Activated T-cell treated with anti-CD3 and anti-CD28 coated beads, Interleukin-2, amount 50 U/mL, for 24 hours (primary cell): ENCODE measurements at regions not wholly inside any gene's neighbourhood (a gene's known extent, or its start where the extent isn't known, plus 50 kb on each side); places are given as distances from the start of the nearest gene placed in this dataset.

Experiments used
- DNase-seq: peaks from one replicate; pipeline ENCODE4 v3.0.0-alpha.2; 2020
- H3K27ac Mint-ChIP-seq: 2 replicates; pipeline ENCODE4 v1.8.0; 2020; ENCODE audit warnings: mild to moderate bottlenecking, mixed read lengths
- H3K27me3 Mint-ChIP-seq: 2 replicates; pipeline ENCODE4 v1.8.0; 2020; ENCODE audit warnings: mixed read lengths
- H3K36me3 Mint-ChIP-seq: 2 replicates; pipeline ENCODE4 v1.8.0; 2020; ENCODE audit warnings: low read depth, mixed read lengths
- H3K4me1 Mint-ChIP-seq: 2 replicates; pipeline ENCODE4 v1.8.0; 2020; ENCODE audit warnings: low read depth, mixed read lengths
- H3K4me3 Mint-ChIP-seq: 2 replicates; pipeline ENCODE4 v1.8.0; 2020; ENCODE audit warnings: mild to moderate bottlenecking, moderate library complexity, mixed read lengths
- H3K9me3 Mint-ChIP-seq: 2 replicates; pipeline ENCODE4 v1.8.0; 2020; ENCODE audit warnings: mixed read lengths

- H3K27me3 Mint-ChIP-seq: peaks cover 67% of the 10 kb centered on the region
- H3K27ac Mint-ChIP-seq: no peak overlapping the region
- no peaks in the 10 kb centered on the region for H3K36me3 Mint-ChIP-seq
- H3K9me3 Mint-ChIP-seq: no peaks in the 10 kb centered on the region
- peaks cover 6% of the 10 kb centered on the region for H3K4me1 Mint-ChIP-seq
- DNase-seq: no peak
- H3K4me3 Mint-ChIP-seq: no peak overlapping the region
These were observed 94.3 kb downstream of the TNFAIP2 start for GRCh38 chr14:103217538-103217937.

- Mint-ChIP-seq H3K4me1 (peaks cover 6% of the 10 kb centered on the region), H3K4me3 (no peak overlapping the region), H3K9me3 (no peaks in the 10 kb centered on the region), H3K36me3 (no peaks in the 10 kb centered on the region), H3K27me3 (peaks cover 70% of the 10 kb centered on the region), H3K27ac (no peak overlapping the region)
- no peak for DNase-seq
These were observed 97.1 kb downstream of the TNFAIP2 start for GRCh38 chr14:103220134-103220981.

GRCh38 chr14:103220982-103221641, 97.9 kb downstream of the TNFAIP2 start:
- no peak for DNase-seq
- no peak overlapping the region for H3K4me3 Mint-ChIP-seq
- H3K9me3 Mint-ChIP-seq: no peaks in the 10 kb centered on the region
- H3K27ac Mint-ChIP-seq: no peak overlapping the region
- no peaks in the 10 kb centered on the region for H3K36me3 Mint-ChIP-seq
- H3K27me3 Mint-ChIP-seq: peaks cover 69% of the 10 kb centered on the region
- H3K4me1 Mint-ChIP-seq: peaks cover 6% of the 10 kb centered on the region

DNA sequence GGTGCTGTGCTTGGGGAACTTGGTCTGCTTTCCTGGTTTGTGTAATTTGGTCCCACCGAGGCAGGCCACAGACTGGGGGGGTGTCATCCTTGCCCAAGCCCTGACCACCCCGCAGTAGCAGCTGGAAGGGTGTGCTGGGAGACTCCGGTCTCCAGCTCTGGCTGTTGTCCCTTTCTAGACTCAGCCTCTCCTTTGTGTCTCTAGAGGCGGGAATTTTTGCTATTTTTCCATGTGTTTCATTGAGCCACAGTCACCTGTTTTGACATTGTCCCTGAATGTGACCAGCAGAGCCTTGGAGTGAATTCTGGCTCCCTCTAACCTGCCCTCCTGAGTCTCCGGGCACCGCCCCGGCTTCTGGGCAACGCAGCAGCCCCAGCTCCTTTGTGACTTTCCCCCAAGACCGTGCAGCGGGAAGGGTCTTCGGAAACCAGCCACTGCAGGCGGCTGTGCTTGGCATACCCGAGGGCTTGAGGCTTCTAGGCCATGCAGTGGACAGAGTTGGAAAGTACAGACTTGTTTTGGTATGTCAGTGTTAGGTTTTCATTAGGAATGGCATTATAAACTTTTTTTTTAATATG, 98.6 kb downstream of the TNFAIP2 start:
- Mint-ChIP-seq H3K27ac (no peak overlapping the region), H3K27me3 (peaks cover 67% of the 10 kb centered on the region), H3K4me3 (no peak overlapping the region), H3K4me1 (peaks cover 6% of the 10 kb centered on the region), H3K9me3 (no peaks in the 10 kb centered on the region), H3K36me3 (no peaks in the 10 kb centered on the region)
- no peak for DNase-seq

GRCh38 chr14:103223818-103224352, 100.6 kb downstream of the TNFAIP2 start:
- no peak overlapping the region for H3K27ac Mint-ChIP-seq
- peaks cover 66% of the 10 kb centered on the region for H3K27me3 Mint-ChIP-seq
- H3K4me3 Mint-ChIP-seq: no peak overlapping the region
- H3K4me1 Mint-ChIP-seq: peaks cover 6% of the 10 kb centered on the region
- H3K36me3 Mint-ChIP-seq: no peaks in the 10 kb centered on the region
- H3K9me3 Mint-ChIP-seq: no peaks in the 10 kb centered on the region
- DNase-seq: no peak

DNA sequence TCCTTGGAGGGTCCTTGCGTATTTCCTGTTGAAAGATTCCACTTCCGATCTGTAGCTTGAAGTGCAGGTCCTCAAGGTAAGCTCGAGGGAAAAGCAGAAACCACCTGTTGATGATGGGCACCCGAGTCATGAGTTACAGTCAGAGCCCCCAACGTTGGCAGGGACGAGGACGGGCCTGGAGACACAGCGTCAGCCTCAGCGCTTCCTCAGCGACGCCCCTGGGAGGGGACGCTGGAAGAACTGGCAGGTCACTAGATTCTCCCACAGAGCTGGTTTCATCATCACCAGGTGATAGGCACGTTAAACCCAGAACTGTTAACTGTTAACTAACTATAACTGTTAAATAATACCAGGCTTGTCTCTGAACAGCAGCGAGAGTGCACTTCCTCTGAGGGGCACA, 101.8 kb downstream of the TNFAIP2 start:
- H3K27ac Mint-ChIP-seq: no peak overlapping the region
- H3K9me3 Mint-ChIP-seq: no peaks in the 10 kb centered on the region
- peaks cover 5% of the 10 kb centered on the region for H3K4me1 Mint-ChIP-seq
- no peaks in the 10 kb centered on the region for H3K36me3 Mint-ChIP-seq
- H3K4me3 Mint-ChIP-seq: no peak overlapping the region
- no peak for DNase-seq
- H3K27me3 Mint-ChIP-seq: peaks cover 62% of the 10 kb centered on the region

DNA sequence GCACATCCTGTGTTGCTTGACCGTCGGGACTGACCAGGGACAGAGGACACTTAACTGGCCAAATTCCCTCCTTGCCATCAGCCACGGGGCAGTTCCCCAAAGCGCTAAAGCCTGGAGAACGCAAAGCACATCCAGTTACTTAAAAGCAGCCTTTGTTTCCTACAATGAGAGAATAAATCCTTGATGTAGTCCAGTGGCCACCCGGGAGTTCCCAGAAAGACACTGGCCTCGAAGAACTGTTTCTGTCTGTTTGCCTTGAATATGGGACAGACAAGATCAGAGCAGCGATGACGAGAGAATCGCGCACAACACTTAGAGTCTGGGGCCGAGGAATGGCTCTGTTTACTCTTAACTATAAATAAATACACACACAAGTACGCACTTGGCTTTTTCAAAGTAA, 102.2 kb downstream of the TNFAIP2 start:
- Mint-ChIP-seq H3K4me1 (peaks cover 5% of the 10 kb centered on the region), H3K27ac (no peak overlapping the region), H3K9me3 (no peaks in the 10 kb centered on the region), H3K27me3 (peaks cover 66% of the 10 kb centered on the region), H3K4me3 (no peak overlapping the region), H3K36me3 (no peaks in the 10 kb centered on the region)
- no peak for DNase-seq

DNA sequence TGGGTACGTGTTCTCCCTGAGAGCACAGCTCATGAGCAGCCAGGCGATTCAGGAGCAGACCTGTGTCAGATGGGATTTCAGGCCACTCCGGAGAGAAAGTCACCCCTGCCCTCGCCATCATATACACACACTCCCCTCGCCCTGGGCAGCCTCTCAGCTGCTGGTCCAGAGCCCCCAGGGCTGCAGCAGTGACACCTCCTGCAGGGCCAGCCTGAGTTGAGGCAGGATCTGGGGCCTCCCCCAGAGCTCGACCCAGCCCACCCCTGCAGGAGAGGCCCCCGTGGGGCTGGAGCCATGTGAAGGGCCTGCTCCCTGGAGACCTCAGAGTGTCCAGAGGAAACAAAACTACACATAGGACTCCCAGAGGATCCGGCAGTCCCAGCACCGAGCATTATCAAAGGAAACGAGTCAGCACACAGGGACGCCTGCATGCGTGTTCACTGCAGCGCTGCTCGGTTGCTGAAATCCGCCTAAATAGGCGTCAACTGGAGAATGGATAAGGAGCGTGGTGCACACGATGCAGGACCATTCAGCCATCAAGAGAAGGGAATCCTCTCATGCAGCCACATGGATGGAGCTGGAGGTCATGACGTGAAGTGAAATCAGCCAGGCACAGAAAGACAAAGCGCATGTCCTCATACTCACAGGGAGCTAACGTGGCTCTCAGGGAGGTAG, 104.0 kb downstream of the TNFAIP2 start:
- no peak for DNase-seq
- peaks cover 54% of the 10 kb centered on the region for H3K27me3 Mint-ChIP-seq

DNA sequence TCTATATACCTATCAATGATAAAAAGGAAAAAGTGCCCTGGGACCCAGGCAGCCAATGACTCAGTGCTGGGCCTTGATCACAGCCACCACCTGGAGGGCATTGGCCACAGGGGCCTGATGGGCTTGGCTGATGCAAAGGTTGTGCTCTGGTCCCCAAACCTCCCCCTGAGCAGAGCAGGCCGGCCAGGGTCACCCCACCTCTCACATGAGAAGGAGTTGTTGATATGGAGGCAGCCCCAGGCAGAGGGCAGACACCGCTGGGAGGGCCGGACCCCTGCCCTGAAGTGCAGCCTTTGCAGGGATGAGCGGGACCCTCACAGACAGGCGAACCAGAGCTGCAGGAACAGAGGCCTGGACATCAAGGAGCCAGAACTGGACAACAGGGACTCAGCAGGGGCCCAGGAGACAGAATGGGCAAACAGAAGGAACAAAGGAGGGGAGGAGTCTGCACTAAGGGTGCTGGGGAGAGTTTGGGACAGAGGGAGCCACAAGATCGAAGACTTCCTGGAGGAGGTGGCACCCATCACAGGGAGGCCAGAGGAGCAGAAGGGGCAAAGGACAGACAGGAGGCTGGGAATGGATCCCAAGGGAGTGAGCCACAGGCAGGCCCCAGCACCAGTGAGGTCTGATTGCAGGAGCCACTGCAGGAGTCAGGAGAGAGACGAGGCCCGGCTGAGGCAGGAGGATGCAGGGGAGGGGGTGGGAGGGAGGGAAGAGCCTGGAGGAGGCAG, 105.0 kb downstream of the TNFAIP2 start:
- H3K9me3 Mint-ChIP-seq: no peaks in the 10 kb centered on the region
- DNase-seq: no peak
- H3K4me1 Mint-ChIP-seq: no peaks in the 10 kb centered on the region
- H3K27me3 Mint-ChIP-seq: peaks cover 45% of the 10 kb centered on the region
- H3K4me3 Mint-ChIP-seq: no peak overlapping the region
- no peaks in the 10 kb centered on the region for H3K36me3 Mint-ChIP-seq
- no peak overlapping the region for H3K27ac Mint-ChIP-seq

More for the DNA sequence above, 104.0 kb downstream of the TNFAIP2 start:
- Mint-ChIP-seq H3K9me3 (no peaks in the 10 kb centered on the region), H3K4me3 (no peak overlapping the region), H3K36me3 (no peaks in the 10 kb centered on the region), H3K27ac (no peak overlapping the region), H3K4me1 (no peaks in the 10 kb centered on the region)

DNA sequence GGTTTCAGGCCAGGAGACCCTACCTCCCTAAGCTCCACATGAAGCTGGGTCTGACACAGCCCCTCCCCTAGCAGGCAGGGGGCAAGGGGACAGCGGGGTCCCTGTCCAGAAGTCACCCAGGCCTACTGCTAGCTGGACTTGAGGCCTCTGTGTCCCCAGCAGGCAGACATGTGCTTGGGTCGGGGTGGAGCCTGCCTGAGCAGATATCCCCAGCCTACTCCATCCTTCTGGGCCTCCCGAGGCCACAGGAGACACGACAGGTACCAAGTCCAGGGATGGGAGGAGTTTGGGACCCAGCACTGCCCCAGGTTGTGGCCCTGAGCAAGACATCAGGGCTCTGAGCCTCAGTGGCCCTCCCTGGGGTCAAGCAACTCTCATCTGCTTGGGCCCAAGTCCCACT, 105.2 kb upstream of the EIF5 start:
- Mint-ChIP-seq H3K27ac (no peak overlapping the region), H3K4me3 (no peak overlapping the region), H3K36me3 (no peaks in the 10 kb centered on the region), H3K9me3 (no peaks in the 10 kb centered on the region), H3K4me1 (no peaks in the 10 kb centered on the region), H3K27me3 (peaks cover 43% of the 10 kb centered on the region)
- DNase-seq: no peak

DNA sequence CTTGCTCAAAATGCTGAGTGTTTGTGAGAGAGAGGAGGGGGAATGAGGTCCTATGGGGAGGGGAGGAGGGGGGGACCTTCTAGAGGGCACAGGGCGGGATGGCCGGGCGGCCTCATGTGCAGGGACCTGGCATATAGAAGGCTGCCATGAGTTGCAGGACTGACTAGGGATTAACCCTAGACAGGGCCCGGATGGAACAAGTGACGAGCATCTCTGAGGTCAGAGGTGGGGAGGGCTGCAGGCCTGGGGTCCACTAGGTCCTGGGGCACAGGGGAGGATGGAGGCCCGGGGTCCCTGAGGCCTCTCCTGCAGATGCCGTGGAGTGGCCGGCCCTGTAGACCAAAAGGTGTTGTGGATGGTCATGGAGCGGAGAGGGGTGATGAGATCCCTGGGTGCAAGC, 104.0 kb upstream of the EIF5 start:
- Mint-ChIP-seq H3K4me1 (no peaks in the 10 kb centered on the region), H3K36me3 (no peaks in the 10 kb centered on the region), H3K27ac (no peak overlapping the region), H3K4me3 (no peak overlapping the region), H3K9me3 (no peaks in the 10 kb centered on the region), H3K27me3 (peaks cover 36% of the 10 kb centered on the region)
- no peak for DNase-seq

DNA sequence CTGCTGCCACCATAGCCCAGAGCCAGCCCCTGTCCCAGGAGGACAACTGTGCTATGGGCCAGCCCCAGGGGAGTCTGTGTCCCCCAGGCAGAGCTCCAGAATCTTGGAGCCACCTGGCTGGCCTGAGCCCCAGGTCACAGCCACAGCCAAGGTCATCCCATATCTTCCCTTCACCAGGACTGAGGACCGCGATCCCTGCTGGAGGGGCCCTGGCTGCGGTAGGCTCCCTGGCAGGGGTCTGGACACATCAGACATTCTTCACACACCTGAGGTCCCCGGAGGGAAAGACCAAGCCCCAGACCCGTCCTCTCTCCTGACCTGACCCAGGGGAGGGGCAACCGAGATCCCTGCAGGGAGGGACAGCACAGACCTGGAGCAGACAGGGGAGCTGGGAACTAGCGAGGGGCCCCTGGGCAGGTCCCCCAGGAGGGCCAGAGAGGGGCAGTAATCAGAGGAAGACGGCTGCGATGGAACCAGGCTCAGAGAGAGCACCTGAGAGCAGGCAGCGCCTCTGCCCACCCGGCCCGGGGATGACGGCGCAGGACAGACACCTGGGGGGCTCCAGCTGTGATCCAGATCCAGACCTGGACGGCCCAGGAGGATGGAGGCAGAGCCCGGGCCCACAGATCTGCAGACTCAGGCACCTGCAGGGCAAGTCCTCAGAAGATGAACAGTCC, 103.2 kb upstream of the EIF5 start:
- Mint-ChIP-seq H3K9me3 (no peaks in the 10 kb centered on the region), H3K4me1 (no peaks in the 10 kb centered on the region)

DNA sequence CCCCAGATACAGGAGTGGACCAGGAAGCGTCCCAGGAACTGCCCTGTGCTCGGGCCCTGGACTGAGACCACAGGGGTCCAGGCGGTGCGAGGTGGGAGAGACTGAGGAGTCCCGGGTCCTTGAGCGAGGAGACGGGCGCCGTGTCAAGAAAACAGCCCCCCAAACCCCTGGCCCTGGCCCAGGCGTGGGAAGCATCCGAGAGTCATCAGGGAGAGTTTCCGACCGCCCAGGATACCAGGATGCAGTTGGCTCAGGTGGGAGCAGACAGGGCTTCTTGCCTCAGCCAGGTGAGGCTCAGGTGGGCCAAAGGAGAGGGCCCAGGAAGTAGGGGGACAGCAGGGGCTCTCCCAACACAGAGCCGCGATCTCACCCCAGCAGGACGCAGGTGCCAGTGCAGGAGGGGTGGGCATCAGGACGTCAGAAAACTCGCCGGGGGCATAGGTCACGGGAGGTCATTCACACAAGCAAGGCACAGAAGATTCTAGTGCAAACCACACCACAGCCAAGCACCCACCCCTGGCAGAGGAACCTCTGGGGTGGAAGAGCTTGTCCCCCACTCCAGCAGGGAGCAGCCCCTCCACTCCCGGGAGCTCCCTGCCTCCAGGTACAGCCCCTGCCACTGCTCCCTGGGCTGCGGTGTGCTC, 102.5 kb upstream of the EIF5 start:
- Mint-ChIP-seq H3K9me3 (no peaks in the 10 kb centered on the region), H3K27ac (no peak overlapping the region), H3K4me3 (no peak overlapping the region), H3K36me3 (no peaks in the 10 kb centered on the region), H3K27me3 (peaks cover 37% of the 10 kb centered on the region), H3K4me1 (no peaks in the 10 kb centered on the region)
- no peak for DNase-seq

More for the DNA sequence above, 103.2 kb upstream of the EIF5 start:
- Mint-ChIP-seq H3K36me3 (no peaks in the 10 kb centered on the region), H3K4me3 (no peak overlapping the region), H3K27me3 (peaks cover 36% of the 10 kb centered on the region), H3K27ac (no peak overlapping the region)
- no peak for DNase-seq
